HCT116 (cell line): ENCODE measurements at regions not wholly inside any gene's neighbourhood (a gene's known extent, or its start where the extent isn't known, plus 50 kb on each side); places are given as distances from the start of the nearest gene placed in this dataset.
"Not testable (repeated sequence)": the region's sequence is repeated elsewhere in the genome, so short reads cannot be mapped to it uniquely, and the experiment has no call there.

Experiments
- EZH2phosphoT487 ChIP-seq: fragments of 200-600 bp; IDR thresholded peaks from 2 replicates; pipeline ENCODE4 v1.6.1; 2018; ENCODE audit warnings: antibody characterized with exemption, borderline replicate concordance
- POLR2A ChIP-seq: IDR thresholded peaks from 2 replicates; pipeline ENCODE4 v1.7.0; 2011; ENCODE audit warnings: borderline replicate concordance; ENCODE audit not compliant: insufficient read depth, insufficient read length; ENCODE audit errors: extremely low read depth
- POLR2AphosphoS5 ChIP-seq: IDR thresholded peaks from 2 replicates; pipeline ENCODE4 v1.6.1; 2011; ENCODE audit warnings: mild to moderate bottlenecking, low read depth, low read length, moderate library complexity
- RAD21 ChIP-seq: IDR thresholded peaks from 2 replicates; pipeline ENCODE4 v1.6.1; 2012; ENCODE audit warnings: low read depth, mild to moderate bottlenecking
- YY1 ChIP-seq: IDR thresholded peaks from 2 replicates; pipeline ENCODE4 v1.6.1; 2011; ENCODE audit warnings: low read length, low read depth, moderate library complexity, mild to moderate bottlenecking; ENCODE audit not compliant: insufficient replicate concordance; ENCODE audit errors: extremely low read depth
- ZNF274 ChIP-seq: fragments of 200-500 bp; sonication (Bioruptor generic); IDR thresholded peaks from 2 replicates; pipeline ENCODE4 v1.6.1; 2014; ENCODE audit warnings: mild to moderate bottlenecking, low read depth, low read length, inconsistent platforms
- TF ChIP-seq, protein P1 (sequence below), 3 experiments: fragments of 200-600 bp in 1 of 3; sonication (generic) in 1 of 3; IDR thresholded peaks in 2 of 3; conservative IDR thresholded peaks in 1 of 3; 2 replicates each; pipeline ENCODE4 v1.5.1; 2012 to 2017; ENCODE audit warnings: low read depth in 2 of 3, low read length in 2 of 3, antibody characterized with exemption in 1 of 3, borderline replicate concordance in 1 of 3, control low read depth in 1 of 3, mild to moderate bottlenecking in 1 of 3, mixed read lengths in 1 of 3, mixed run types in 1 of 3, moderate library complexity in 1 of 3; ENCODE audit not compliant: insufficient read depth in 1 of 3
- TF ChIP-seq, protein P2 (sequence below): IDR thresholded peaks from 2 replicates; pipeline ENCODE4 v1.6.1; 2012

DNA sequence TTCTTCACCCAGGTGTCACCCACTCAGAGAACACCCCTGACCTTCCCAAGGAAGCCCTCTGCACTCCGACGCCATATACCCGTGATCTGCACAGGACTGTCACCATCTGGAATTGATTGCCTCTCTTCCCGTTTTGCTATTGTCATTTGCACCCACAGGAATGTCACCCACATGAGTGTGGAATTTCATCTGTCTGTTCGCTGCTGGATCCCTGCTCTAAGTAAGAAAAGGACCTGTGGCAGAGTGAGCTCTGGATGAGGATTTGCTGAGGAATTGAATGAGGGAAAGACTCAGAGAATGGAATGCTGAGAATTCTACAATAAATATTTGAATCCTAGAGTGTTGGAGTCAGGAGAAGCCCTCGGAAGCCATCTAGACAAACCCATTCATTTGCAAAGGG is 233.6 kb upstream of the SULF2 start:
- not testable (repeated sequence) for TF ChIP-seq YY1, RAD21, POLR2A, EZH2phosphoT487, POLR2AphosphoS5, ZNF274
- TF ChIP-seq, protein P1, sequence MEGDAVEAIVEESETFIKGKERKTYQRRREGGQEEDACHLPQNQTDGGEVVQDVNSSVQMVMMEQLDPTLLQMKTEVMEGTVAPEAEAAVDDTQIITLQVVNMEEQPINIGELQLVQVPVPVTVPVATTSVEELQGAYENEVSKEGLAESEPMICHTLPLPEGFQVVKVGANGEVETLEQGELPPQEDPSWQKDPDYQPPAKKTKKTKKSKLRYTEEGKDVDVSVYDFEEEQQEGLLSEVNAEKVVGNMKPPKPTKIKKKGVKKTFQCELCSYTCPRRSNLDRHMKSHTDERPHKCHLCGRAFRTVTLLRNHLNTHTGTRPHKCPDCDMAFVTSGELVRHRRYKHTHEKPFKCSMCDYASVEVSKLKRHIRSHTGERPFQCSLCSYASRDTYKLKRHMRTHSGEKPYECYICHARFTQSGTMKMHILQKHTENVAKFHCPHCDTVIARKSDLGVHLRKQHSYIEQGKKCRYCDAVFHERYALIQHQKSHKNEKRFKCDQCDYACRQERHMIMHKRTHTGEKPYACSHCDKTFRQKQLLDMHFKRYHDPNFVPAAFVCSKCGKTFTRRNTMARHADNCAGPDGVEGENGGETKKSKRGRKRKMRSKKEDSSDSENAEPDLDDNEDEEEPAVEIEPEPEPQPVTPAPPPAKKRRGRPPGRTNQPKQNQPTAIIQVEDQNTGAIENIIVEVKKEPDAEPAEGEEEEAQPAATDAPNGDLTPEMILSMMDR (IDR thresholded peaks at IDR 0.05 in 2 of 3, conservative IDR thresholded peaks at IDR 0.05 in 1 of 3; ENCODE audit: borderline replicate concordance in 1 of 3, insufficient read depth in 1 of 3, low read depth in 2 of 3, low read length in 2 of 3) = not testable (repeated sequence)
- TF ChIP-seq, protein P2, sequence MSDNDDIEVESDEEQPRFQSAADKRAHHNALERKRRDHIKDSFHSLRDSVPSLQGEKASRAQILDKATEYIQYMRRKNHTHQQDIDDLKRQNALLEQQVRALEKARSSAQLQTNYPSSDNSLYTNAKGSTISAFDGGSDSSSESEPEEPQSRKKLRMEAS = not testable (repeated sequence)
